HG02642 (cell line): ENCODE measurements at regions not wholly inside any gene's neighbourhood (a gene's known extent, or its start where the extent isn't known, plus 50 kb on each side); places are given as distances from the start of the nearest gene placed in this dataset.

Source experiments
- ATAC-seq: cut with Tn5 transposase; IDR thresholded peaks from one replicate; pipeline ENCODE4 v1.9.1; 2021; ENCODE audit warnings: mild to moderate bottlenecking; ENCODE audit not compliant: unreplicated experiment, poor library complexity

- no peak for ATAC-seq
These were observed 61.8 kb upstream of the DOCK1 start for GRCh38 chr10:126843299-126843934.

- ATAC-seq = no peak
These were observed 60.8 kb upstream of the DOCK1 start for GRCh38 chr10:126844406-126844805.

DNA sequence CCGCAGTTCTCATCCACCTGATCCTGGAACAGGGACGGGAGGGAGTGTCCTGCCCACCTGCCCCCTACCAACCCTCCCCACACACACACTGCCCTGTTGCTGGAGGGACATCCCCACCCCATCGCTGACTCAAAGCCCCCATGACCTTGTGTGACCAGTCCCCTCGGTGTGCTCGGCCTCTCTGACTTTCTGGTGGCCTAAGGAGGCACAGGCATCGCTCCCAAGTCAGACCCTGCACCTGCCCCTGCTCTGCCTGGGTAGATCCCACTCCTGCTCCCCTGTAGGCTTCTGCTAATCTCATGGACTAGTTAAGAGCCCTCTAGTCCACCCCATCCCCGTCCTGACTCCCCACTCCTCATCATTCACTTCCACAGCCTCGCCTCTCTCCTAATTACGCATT lies 58.8 kb upstream of the DOCK1 start:
- ATAC-seq = no peak

GRCh38 chr10:126846959-126847358 lies 58.3 kb upstream of the DOCK1 start:
- ATAC-seq = no peak

DNA sequence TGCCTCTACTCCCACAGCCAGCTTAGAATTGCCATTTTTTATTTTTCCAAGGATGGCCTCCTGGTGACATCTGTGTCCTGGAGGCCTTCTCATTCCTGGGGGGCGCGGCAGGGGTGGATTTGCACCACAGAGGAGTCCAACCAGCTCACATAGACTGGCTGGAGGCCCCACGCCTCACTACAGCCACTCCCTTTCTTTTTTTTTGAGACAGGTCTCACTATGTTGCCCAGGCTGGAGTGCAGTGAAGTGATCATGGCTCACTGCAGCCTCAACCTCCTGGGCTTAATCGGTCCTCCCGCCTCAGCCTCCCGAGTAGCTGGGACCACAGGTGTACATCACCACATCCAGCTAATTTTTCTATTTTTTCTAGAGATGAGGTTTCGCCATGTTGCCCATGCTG lies 57.6 kb upstream of the DOCK1 start:
- ATAC-seq = no peak

GRCh38 chr10:126849646-126850045 lies 55.6 kb upstream of the DOCK1 start:
- ATAC-seq = no peak

GRCh38 chr10:126851414-126852108 lies 53.7 kb upstream of the DOCK1 start:
- ATAC-seq = no peak

DNA sequence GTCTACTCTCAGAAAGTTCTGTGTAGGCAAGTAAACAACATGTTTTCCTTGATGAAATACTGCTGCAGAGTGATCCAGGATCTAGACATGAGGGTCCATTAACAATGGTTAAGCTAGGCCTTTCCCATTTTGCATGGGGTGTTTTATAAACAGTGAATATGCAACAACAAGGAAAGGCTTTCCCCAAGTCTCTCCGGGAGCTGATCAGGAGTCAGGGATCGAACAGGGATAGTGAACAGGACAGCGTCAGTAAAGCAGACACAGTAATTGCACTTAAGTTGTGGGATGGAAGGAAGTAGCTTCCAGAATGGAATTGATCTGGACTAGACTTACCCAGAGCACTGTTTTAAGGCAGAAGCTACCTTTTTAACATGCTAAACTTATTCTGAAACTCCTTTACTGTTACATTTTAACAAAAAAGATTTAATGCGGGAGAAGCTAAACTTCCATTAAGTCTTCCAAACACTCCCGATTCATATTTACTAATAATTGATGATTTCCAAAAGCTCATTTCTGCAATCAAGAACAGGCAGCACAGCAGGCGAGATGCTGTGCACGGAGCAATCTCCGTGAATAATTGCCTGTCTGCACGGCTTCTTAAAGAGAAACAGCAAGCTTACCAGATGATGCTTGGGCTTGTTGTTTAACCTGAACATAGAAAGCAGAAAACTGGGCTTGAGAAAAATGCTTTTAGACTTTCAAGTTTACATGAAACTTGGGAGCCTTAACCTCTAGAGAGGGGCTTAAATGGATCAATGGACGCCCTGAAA lies 50.3 kb upstream of the DOCK1 start:
- no peak for ATAC-seq
